Endothelial cell of umbilical vein (primary cell): ENCODE measurements at regions not wholly inside any gene's neighbourhood (a gene's known extent, or its start where the extent isn't known, plus 50 kb on each side); places are given as distances from the start of the nearest gene placed in this dataset.

Experiments used
- EZH2 ChIP-seq: IDR thresholded peaks from 2 replicates; pipeline ENCODE4 v1.6.1; 2012; ENCODE audit warnings: borderline replicate concordance, low read depth, mild to moderate bottlenecking, moderate library complexity, low read length, inconsistent platforms; ENCODE audit not compliant: severe bottlenecking
- JUN ChIP-seq: IDR thresholded peaks from 2 replicates; pipeline ENCODE4 v1.6.1; 2011; ENCODE audit warnings: borderline replicate concordance, low read depth; ENCODE audit not compliant: insufficient read length, insufficient read depth
- MYC ChIP-seq: IDR thresholded peaks from one replicate; pipeline ENCODE4 v1.6.1; 2011; ENCODE audit warnings: mild to moderate bottlenecking, low read depth, low read length
- POLR2A ChIP-seq: IDR thresholded peaks from 2 replicates; pipeline ENCODE4 v1.6.1; 2012; ENCODE audit warnings: low read depth, mild to moderate bottlenecking, control low read depth, low read length
- TF ChIP-seq, protein P1 (sequence below), 2 donors: IDR thresholded peaks; 1 replicate in 1 of 2; 2 replicates in 1 of 2; pipeline ENCODE4 v1.5.1; 2011; ENCODE audit warnings: low read length in 2 of 2, mild to moderate bottlenecking in 2 of 2, moderate library complexity in 2 of 2, control low read depth in 1 of 2, inconsistent platforms in 1 of 2, low read depth in 1 of 2; ENCODE audit not compliant: insufficient read depth in 1 of 2; ENCODE audit errors: extremely low read depth in 1 of 2

DNA sequence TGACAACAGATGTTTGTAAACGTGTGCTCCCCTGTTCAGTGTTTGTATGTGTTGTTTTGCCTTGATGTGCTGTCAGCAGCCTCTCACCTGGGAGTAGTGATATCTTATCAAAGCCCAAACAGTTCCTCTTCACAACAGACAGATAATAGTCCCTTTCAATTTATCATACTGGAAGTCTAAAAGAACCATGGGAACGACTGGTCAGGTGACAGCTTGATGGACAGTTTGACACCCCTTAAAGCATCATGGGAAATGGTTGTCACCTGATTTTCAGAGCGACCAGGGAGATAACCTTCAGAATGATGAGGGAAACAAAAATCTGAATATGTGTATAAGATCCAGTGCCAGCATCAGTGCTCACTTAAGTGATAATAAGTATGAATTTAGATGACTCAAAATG, 146.3 kb upstream of the SOX2 start:
- TF ChIP-seq, protein P1, sequence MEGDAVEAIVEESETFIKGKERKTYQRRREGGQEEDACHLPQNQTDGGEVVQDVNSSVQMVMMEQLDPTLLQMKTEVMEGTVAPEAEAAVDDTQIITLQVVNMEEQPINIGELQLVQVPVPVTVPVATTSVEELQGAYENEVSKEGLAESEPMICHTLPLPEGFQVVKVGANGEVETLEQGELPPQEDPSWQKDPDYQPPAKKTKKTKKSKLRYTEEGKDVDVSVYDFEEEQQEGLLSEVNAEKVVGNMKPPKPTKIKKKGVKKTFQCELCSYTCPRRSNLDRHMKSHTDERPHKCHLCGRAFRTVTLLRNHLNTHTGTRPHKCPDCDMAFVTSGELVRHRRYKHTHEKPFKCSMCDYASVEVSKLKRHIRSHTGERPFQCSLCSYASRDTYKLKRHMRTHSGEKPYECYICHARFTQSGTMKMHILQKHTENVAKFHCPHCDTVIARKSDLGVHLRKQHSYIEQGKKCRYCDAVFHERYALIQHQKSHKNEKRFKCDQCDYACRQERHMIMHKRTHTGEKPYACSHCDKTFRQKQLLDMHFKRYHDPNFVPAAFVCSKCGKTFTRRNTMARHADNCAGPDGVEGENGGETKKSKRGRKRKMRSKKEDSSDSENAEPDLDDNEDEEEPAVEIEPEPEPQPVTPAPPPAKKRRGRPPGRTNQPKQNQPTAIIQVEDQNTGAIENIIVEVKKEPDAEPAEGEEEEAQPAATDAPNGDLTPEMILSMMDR (IDR thresholded peaks at IDR 0.05; ENCODE audit: extremely low read depth in 1 of 2, insufficient read depth in 1 of 2, low read depth in 1 of 2, low read length in 2 of 2), result no peak
- TF ChIP-seq EZH2 (no peak), POLR2A (no peak), JUN (no peak), MYC (no peak)
